GM08714 (cell line): ENCODE measurements at regions not wholly inside any gene's neighbourhood (a gene's known extent, or its start where the extent isn't known, plus 50 kb on each side); places are given as distances from the start of the nearest gene placed in this dataset.
"Not testable (repeated sequence)": the region's sequence is repeated elsewhere in the genome, so short reads cannot be mapped to it uniquely, and the experiment has no call there.

Experiments used
- H3K4me3 ChIP-seq: fragments of 200-500 bp; sonication (Bioruptor generic); 2 replicates; pipeline ENCODE4 v1.5.1; 2014; ENCODE audit warnings: mild to moderate bottlenecking, low read length, inconsistent platforms
- ZNF274 ChIP-seq: IDR thresholded peaks from 2 replicates; pipeline ENCODE4 v1.6.1; 2012; ENCODE audit warnings: mild to moderate bottlenecking, low read depth, low read length

DNA sequence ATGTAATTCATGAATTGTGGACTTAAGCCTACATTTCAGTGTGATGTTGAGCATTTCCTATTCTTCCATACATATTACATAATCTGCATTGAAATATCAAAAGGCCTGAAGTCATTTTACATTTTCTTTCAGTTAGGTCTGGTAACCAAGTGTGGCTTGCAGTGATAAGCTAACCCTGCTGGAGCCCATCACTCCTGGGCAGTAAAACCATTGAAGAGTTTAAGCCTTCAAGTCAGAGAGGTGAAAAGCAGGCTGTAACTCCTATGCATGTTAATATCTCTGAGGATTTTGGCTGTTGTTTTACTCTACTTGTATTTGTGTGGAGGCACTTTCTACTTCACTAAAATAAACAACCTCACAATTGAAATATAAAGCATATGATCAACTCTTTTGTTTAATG is 248.8 kb downstream of the SLITRK5 start:
- no peak overlapping the region for H3K4me3 ChIP-seq
- TF ChIP-seq ZNF274: no peak

DNA sequence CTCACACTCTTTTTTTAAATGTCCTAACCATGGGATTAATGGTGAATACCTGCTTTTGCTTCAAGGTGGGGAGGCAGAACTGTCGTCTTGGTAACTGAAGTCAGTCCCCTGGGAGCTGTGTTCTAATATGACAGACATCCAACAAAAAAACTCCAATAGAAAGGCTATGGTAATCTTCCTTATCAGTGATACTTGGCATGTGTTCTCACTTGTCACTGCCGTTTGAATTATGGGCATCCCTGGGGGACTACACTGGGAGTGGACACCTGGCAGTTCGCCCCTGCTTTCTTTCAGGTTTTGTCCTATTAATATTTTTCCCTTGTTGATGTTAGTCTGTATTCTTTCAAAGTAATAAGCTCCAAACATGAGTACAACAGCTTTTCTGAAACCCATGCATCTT is 252.6 kb downstream of the SLITRK5 start:
- TF ChIP-seq ZNF274: no peak
- no peak overlapping the region for H3K4me3 ChIP-seq

DNA sequence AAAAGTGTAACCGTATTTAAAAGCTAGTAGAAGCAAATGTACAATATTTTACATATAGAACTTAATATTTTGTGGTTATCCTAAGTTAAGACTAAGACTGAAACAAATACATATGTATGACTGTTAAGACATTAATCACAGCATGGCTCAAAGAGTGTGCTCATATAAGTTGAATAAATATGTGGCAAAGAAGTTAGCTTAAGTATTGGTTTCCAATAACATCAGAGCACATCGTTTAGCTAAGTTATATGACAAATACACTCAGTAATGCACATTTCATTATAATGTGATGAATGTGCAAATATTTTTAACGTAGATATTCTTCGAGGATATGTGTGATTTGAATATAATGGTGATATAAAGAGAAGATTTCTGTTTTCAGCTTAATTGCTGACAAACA is 253.8 kb downstream of the SLITRK5 start:
- no peak for TF ChIP-seq ZNF274
- no peak overlapping the region for H3K4me3 ChIP-seq

DNA sequence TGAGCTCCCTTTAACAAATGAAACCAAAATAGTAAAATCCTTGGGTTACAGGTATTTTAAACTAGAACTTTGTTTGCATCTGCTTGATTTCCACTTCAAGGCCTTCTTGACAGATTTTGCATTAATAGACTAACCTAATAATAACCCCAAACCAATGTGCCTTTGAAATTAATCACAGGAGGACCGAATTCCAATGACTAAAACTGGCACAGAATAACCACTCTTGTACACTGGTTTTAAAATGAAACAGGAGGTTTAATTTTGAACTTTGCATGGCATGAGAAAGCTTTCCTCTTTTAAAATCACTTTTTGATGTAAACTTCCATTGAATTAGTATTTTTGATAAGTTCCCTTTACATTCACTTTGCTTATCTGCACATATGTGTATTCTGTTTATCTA is 269.6 kb downstream of the SLITRK5 start:
- no peak for TF ChIP-seq ZNF274
- no peak overlapping the region for H3K4me3 ChIP-seq

DNA sequence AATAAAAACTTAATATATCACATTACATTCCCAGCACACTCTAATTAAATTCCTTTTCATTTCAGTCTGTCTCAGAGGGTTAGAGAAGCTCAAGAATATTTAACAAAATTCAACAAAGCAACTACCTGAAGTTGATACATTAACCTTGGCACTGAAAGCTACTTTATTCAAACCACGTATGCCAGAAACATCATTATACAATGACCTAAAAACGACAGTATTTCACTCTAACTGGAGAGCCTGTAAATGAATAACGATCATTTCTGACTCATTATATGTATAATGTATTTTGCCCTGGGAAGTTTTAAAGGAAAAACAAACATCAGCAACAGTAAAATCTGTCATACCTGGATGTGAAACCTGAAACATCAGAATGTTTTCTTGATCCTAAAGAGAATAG is 270.1 kb downstream of the SLITRK5 start:
- no peak overlapping the region for H3K4me3 ChIP-seq
- TF ChIP-seq ZNF274: no peak

DNA sequence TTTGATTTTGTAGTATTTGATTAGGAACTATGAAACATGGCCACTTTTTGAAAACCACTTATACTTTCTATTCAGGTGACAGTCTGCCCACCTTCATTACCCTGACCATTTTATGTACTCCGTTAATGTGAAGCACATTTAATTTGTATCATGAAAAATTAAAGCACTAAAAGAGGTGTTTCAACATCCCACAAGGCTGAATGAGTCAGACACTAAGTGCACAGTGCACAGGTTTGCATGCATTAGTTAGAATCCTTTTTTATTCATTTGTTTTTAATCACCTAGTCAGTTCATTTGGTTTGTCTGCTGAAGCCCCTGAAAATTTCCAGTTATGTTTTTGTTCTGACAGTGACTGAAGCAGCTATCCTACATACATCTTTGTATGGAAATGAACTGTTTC is 271.0 kb downstream of the SLITRK5 start:
- TF ChIP-seq ZNF274: no peak
- H3K4me3 ChIP-seq: no peak overlapping the region

DNA sequence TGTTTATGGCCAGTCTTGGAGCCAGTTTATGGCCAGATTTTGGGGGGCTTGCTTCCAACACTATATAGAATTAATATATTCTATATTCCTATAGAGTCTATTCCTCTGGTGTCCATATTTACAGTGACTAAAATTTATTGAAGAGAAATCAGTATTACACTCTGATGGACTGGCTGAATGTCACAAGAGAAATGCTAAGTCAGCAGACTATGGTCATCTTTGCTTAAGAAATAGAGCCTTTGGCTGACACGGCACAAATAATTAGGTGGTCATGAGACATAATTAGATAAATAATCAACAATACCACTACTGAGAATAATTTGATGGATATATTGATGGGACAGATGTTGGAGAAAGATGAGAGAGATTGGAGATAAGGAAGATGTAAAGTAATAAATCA is 272.9 kb downstream of the SLITRK5 start:
- H3K4me3 ChIP-seq: no peak overlapping the region
- no peak for TF ChIP-seq ZNF274

DNA sequence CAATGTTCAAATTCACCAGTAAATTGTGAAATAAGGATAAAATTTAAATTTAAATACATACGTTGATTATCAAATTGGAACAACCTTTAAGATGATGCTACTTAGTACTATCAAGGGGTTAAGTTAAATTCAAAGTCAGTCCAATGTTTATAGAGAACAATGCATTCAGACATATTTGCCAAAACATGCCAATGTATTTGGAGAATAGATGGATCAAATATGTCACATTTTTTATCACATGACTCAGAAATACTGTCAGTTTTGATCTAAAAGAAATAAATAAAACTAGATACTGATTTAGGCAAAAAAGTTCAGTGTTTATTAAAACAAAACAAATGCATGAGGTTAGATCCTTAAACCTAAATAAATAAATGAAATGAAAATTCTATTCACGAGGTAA is 281.2 kb downstream of the SLITRK5 start:
- TF ChIP-seq ZNF274: no peak
- no peak overlapping the region for H3K4me3 ChIP-seq

DNA sequence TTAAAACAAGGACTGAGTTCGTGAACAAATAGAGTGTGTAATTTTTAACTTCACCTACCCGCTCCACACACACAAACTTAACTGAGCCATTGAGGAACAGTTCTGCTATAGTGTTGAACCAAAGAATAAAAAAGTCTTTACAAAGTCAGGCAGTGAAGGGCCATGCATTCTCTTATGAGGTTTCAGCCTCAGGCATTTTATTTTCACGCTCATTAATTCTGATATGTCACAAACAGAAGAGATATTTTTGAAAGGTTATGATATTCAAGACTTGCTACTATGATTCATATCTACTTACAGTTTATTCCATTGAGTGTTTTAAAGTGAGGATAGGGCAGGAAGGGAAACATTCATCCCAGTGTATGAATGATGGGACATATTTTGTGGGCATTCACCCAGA is 282.2 kb downstream of the SLITRK5 start:
- TF ChIP-seq ZNF274: no peak
- no peak overlapping the region for H3K4me3 ChIP-seq

DNA sequence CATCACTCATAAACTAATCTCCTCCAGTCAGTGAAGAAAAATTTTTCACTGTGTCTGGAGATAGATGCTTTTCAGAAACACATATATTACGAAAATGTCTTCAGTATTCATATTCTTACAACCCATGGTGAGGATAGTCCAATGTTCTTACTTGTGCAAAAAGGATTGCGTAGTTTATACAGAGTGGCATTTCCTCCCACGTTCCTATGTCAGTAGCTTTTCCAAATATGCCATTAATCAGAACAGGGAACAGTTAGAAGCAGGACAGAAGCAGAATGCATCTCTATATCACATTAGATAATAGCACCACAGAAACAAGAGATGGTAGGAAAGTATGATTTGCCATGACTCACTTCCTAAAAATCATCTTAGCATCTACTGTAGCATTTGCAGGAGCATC is 282.9 kb downstream of the SLITRK5 start:
- no peak overlapping the region for H3K4me3 ChIP-seq
- TF ChIP-seq ZNF274: no peak

DNA sequence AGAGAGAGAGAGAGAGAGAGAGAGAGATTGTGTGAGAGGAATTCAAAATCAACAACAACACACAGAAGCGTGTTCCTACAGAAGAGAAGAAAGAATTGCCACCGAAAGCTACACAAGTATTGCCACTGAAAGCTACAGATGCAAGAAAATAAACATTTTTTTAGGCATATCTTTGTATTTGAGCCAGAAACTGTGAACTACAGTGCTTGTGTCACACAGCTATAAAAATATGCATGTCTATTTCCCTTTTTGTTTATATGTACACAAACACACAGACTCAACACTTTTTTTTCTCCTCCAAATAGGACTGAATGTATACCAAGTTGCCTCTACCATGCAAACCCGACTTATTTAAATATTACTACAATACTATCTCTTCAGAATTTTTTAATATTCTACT is 290.4 kb downstream of the SLITRK5 start:
- no peak for TF ChIP-seq ZNF274
- H3K4me3 ChIP-seq: no peak overlapping the region

DNA sequence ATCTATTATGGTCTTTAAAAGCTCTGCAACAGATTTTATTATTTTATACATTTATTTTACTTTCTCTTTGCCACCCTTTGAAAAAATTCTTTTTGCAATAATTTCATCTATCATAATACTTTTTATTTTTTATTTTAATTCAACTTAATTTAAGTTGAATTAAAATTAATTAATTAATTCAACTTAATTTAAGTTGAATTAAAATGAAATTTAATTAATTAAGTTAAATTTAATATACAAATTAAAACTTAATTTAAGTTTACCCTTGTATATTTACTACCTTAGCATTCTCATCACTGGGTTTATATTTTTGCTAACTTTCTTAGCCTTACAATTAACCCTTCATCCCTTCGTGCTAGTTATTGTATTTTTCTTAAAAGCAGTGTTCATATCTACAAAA is 301.4 kb downstream of the SLITRK5 start:
- TF ChIP-seq ZNF274: no peak

DNA sequence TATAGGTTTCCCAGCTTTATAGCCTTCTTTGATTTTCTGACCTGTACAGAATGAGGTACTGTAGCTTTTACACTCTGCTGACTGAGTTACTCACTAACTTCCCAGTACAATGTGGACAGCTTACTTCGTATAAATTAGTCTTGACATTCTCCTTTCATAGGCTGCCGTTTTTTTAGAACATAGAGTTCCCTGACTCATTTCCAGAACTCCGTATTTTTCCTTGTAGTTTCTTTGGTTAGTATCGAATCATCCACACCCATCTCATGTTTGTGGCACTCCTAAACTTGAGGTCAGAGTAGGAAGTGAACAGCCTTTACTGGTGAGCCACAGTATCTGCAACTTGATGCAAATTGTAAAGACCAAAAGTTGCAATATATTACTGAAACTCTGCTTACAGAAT is 303.9 kb downstream of the SLITRK5 start:
- no peak for TF ChIP-seq ZNF274
- H3K4me3 ChIP-seq: no peak overlapping the region

More for the DNA sequence above, 301.4 kb downstream of the SLITRK5 start:
- no peak overlapping the region for H3K4me3 ChIP-seq

DNA sequence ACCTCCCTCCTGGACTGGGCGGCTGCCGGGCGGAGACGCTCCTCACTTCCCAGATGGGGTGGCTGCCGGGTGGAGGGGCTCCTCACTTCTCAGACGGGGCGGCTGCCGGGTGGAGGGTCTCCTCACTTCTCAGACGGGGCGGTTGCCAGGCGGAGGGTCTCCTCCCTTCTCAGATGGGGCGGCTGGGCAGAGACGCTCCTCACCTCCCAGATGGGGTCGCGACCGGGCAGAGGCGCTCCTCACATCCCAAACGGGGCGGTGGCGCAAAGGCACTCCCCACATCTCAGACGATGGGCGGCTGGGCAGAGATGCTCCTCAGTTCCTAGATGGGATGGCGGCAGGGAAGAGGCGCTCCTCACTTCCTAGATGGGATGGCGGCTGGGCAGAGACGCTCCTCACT is 305.5 kb downstream of the SLITRK5 start:
- not testable (repeated sequence) for H3K4me3 ChIP-seq

DNA sequence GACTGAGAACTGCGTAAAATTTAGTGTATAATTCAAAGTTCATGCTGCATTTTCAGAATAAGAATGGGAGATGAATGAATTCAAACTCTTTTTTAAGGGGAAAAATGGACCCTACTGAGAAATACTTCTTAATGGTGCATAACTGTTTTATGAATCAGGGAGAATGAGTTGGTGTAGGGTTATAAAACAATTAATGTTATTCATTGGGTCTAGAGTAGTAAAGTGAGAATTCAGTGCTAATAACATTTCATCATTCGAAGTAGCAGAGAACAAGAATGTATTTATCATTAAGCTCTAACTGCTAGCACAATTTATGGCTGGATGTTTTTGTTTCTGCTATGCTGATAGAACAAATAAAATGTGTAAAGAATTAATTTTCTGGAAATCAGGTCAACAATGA is 310.2 kb downstream of the SLITRK5 start:
- TF ChIP-seq ZNF274: no peak
- H3K4me3 ChIP-seq: no peak overlapping the region

DNA sequence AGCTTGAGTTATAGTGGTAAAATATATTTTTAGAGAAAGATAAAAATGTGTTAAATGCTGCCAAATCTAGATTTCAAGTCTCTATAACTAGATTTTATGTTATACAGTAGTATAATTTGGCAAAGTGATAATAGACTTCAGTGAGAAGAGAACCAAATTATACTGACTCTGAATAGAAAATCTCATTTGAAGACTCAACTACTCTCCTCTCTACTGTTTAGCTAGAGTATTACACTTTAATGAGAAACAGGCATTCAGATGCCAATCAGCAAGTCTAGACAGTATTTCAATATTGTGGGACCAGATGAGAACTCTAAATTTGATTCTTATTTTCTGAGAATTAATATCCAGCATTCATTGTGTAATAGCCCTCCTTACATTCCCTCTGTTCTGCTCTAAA is 311.2 kb downstream of the SLITRK5 start:
- no peak for TF ChIP-seq ZNF274
- H3K4me3 ChIP-seq: no peak overlapping the region
